Transverse colon (tissue), 4 donors: ENCODE measurements at regions not wholly inside any gene's neighbourhood (a gene's known extent, or its start where the extent isn't known, plus 50 kb on each side); places are given as distances from the start of the nearest gene placed in this dataset.

Source experiments
- DNase-seq: peaks from one replicate; pipeline ENCODE4 v3.0.0-alpha.2; 2019
- H3K27ac ChIP-seq, 4 donors: fragments of 200-600 bp; sonication (generic); 2 replicates each; pipeline ENCODE4 v1.5.1; 2016 to 2018; ENCODE audit warnings: inconsistent platforms in 4 of 4
- H3K27me3 ChIP-seq: fragments of 200-600 bp; sonication (generic); 2 replicates; pipeline ENCODE4 v1.5.1; 2017; ENCODE audit warnings: inconsistent platforms
- H3K36me3 ChIP-seq, 4 donors: fragments of 200-600 bp; sonication (generic); 2 replicates each; pipeline ENCODE4 v1.5.1; 2017 to 2019; ENCODE audit warnings: inconsistent platforms in 4 of 4
- H3K4me1 ChIP-seq, 4 donors: fragments of 200-600 bp; sonication (generic); 2 replicates each; pipeline ENCODE4 v1.5.1; 2017 to 2020; ENCODE audit warnings: inconsistent platforms in 4 of 4
- H3K4me3 ChIP-seq, 4 donors: fragments of 200-600 bp; sonication (generic); 1 replicate in 1 of 4; 2 replicates in 3 of 4; pipeline versions ENCODE4 v1.5.1 to v1.6.1; 2017 to 2019; ENCODE audit warnings: inconsistent platforms in 4 of 4
- H3K9me3 ChIP-seq, 2 donors: fragments of 200-600 bp; sonication (generic); 2 replicates each; pipeline ENCODE4 v1.5.1; 2017 to 2019; ENCODE audit warnings: inconsistent platforms in 2 of 2
- CTCF ChIP-seq, 5 experiments: fragments of 200-600 bp in 3 of 5; fragments of 450-650 bp in 2 of 5; sonication (generic) in 3 of 5; IDR thresholded peaks; 1 replicate in 2 of 5; 2 replicates in 3 of 5; pipeline ENCODE4 v1.5.1; 2016 to 2017; ENCODE audit warnings: antibody characterized with exemption in 5 of 5, inconsistent platforms in 3 of 5, mild to moderate bottlenecking in 2 of 5, moderate library complexity in 1 of 5
- EP300 ChIP-seq: sonication (generic); formaldehyde crosslinking; IDR thresholded peaks from one replicate; pipeline ENCODE4 v1.6.1; 2017; ENCODE audit warnings: antibody characterized with exemption, low read depth
- POLR2A ChIP-seq: fragments of 450-650 bp; IDR thresholded peaks from one replicate; pipeline ENCODE4 v1.6.1; 2016; ENCODE audit warnings: antibody characterized with exemption, mild to moderate bottlenecking, moderate library complexity
- POLR2AphosphoS5 ChIP-seq, 3 donors: sonication (generic); formaldehyde crosslinking; IDR thresholded peaks; one replicate each; pipeline ENCODE4 v1.6.1; 2016; ENCODE audit warnings: antibody characterized with exemption in 3 of 3
- WGBS, 2 donors: methylation state at CpG; one replicate each; pipeline ENCODE4 v1.1.5; 2018; ENCODE audit warnings: low coverage in 1 of 2; 5-methylcytosine and 5-hydroxymethylcytosine counted together
- in situ Hi-C, 4 donors: fragments of 200-750 bp; cut with MboI; loops; one replicate each; pipeline versions ENCODE4 v1.15.0 to v1.15.1; 2017; ENCODE audit warnings: low sequenced_read_pairs in 3 of 4, low pct_ligation_motif_present in 1 of 4, low pct_unique_long_range_greater_than_20kb in 1 of 4
- intact Hi-C: fragments of 100-400 bp; cut with DNase I; formaldehyde crosslinking; loops from one replicate; pipeline ENCODE4 v1.15.1; 2023; ENCODE audit warnings: low total_unique reads

GRCh38 chr12:47590771-47591360, 115.0 kb downstream of the RPAP3 start:
- Histone ChIP-seq H3K27ac (peak overlapping the region; percentile 0 to 38 (median 15)), H3K36me3 (no peaks in the 10 kb centered on the region), H3K27me3 (no peaks in the 10 kb centered on the region), H3K9me3 (no peaks in the 10 kb centered on the region), H3K4me1 (peaks cover 0 to 18% (median 10%) of the 10 kb centered on the region in 4 donors), H3K4me3 (no peak overlapping the region)
- 42 to 60% methylated on average over 2 to 3 of the region's 3 CpGs for WGBS, 2 donors
- in situ Hi-C loops: no loop called here
- no peak for DNase-seq
- TF ChIP-seq EP300 (no peak), CTCF (IDR thresholded peaks at IDR 0.05) (no peak), POLR2A (no peak), POLR2AphosphoS5 (IDR thresholded peaks at IDR 0.05) (no peak)
- intact Hi-C loops: no loop called here

GRCh38 chr12:47586952-47587669, 118.7 kb downstream of the RPAP3 start:
- 82 to 93% methylated on average over 1 to 4 of the region's 4 CpGs for WGBS, 2 donors
- Histone ChIP-seq H3K4me1 (peaks cover 0 to 21% (median 10%) of the 10 kb centered on the region in 4 donors), H3K27me3 (no peaks in the 10 kb centered on the region), H3K36me3 (no peaks in the 10 kb centered on the region), H3K4me3 (no peak overlapping the region), H3K27ac (peak overlapping the region in 3 of 4 donors; percentile 59 to 73 (median 72)), H3K9me3 (no peaks in the 10 kb centered on the region)
- DNase-seq: no peak
- intact Hi-C loops (no loop called here), in situ Hi-C loops (no loop called here)
- TF ChIP-seq EP300: no peak
- no peak for TF ChIP-seq CTCF (IDR thresholded peaks at IDR 0.05)
- TF ChIP-seq POLR2A: no peak
- TF ChIP-seq POLR2AphosphoS5 (IDR thresholded peaks at IDR 0.05): peak in 2 of 3 donors; percentile 30 to 48

GRCh38 chr12:47585507-47585906, 120.3 kb downstream of the RPAP3 start:
- peaks cover 0 to 6% (median 0%) of the 10 kb centered on the region in 4 donors for H3K4me1 ChIP-seq
- no peaks in the 10 kb centered on the region for H3K27me3 ChIP-seq
- TF ChIP-seq EP300 (no peak), POLR2AphosphoS5 (IDR thresholded peaks at IDR 0.05) (no peak), CTCF (IDR thresholded peaks at IDR 0.05) (no peak), POLR2A (no peak)
- WGBS, 2 donors: 51% methylated on average over 2 of the region's 2 CpGs; no CpG with 5 or more reads in 1 of the 2 donors
- intact Hi-C loops: no loop called here
- in situ Hi-C loops: no loop called here
- no peaks in the 10 kb centered on the region for H3K9me3 ChIP-seq
- no peaks in the 10 kb centered on the region for H3K36me3 ChIP-seq
- no peak overlapping the region for H3K4me3 ChIP-seq
- H3K27ac ChIP-seq: peak overlapping the region in 3 of 4 donors; percentile 45 to 73 (median 72)
- no peak for DNase-seq

- intact Hi-C loops (no loop called here), in situ Hi-C loops (no loop called here)
- TF ChIP-seq POLR2AphosphoS5 (IDR thresholded peaks at IDR 0.05) (no peak), CTCF (IDR thresholded peaks at IDR 0.05) (no peak), EP300 (no peak), POLR2A (no peak)
- Histone ChIP-seq H3K9me3 (no peaks in the 10 kb centered on the region), H3K36me3 (no peaks in the 10 kb centered on the region), H3K4me1 (peaks cover 0 to 9% (median 0%) of the 10 kb centered on the region in 4 donors), H3K27ac (no peak overlapping the region), H3K4me3 (no peak overlapping the region), H3K27me3 (no peaks in the 10 kb centered on the region)
- no peak for DNase-seq
- 66 to 73% methylated on average over 3 to 4 of the region's 4 CpGs for WGBS, 2 donors
Observed at GRCh38 chr12:47578836-47579235, 127.0 kb downstream of the RPAP3 start.
